Right ventricle myocardium superior (tissue), 1 donor: ENCODE measurements at regions not wholly inside any gene's neighbourhood (a gene's known extent, or its start where the extent isn't known, plus 50 kb on each side); places are given as distances from the start of the nearest gene placed in this dataset.
A peak's percentile ranks its signal among the peaks of the same experiment; 100 is the strongest.
"Not testable (repeated sequence)": the region's sequence is repeated elsewhere in the genome, so short reads cannot be mapped to it uniquely, and the experiment has no call there.

Experiments used
- ATAC-seq: fragments of 200-7000 bp; cut with Tn5 transposase; one replicate; pipeline ENCODE4 v1.9.1; 2020; ENCODE audit warnings: mild to moderate bottlenecking; ENCODE audit not compliant: poor library complexity
- DNase-seq: peaks from one replicate; pipeline ENCODE4 v3.0.0-alpha.2; 2020
- intact Hi-C: fragments of 100-400 bp; cut with DNase I; formaldehyde crosslinking; loops from one replicate; pipeline ENCODE4 v1.11.2; 2022
- donor health status: DM: no; HTN: yes; CAD: no; lungs with severe emphysema.

- ATAC-seq, DNase-seq, intact Hi-C loops: not testable (repeated sequence)
These were observed 104.3 kb downstream of the MTPN start for GRCh38 chr7:135872861-135873260.

- ATAC-seq (no peak), DNase-seq (no peak)
- intact Hi-C loops = no loop called here
These were observed 114.2 kb upstream of the FAM180A start for GRCh38 chr7:135862586-135863340.

GRCh38 chr7:135859538-135859937 lies 110.9 kb upstream of the FAM180A start:
- DNase-seq = no peak
- ATAC-seq = no peak
- intact Hi-C loops = no loop called here

GRCh38 chr7:135858851-135859250 lies 110.2 kb upstream of the FAM180A start:
- intact Hi-C loops = no loop called here
- ATAC-seq (no peak), DNase-seq (no peak)

GRCh38 chr7:135858379-135858778 lies 109.8 kb upstream of the FAM180A start:
- no peak for ATAC-seq
- no peak for DNase-seq
- intact Hi-C loops = no loop called here

- ATAC-seq (no peak), DNase-seq (no peak)
- intact Hi-C loops = no loop called here
These were observed 109.1 kb upstream of the FAM180A start for GRCh38 chr7:135857519-135858274.

- ATAC-seq (no peak), DNase-seq (no peak)
- intact Hi-C loops = no loop called here
These were observed 107.9 kb upstream of the FAM180A start for GRCh38 chr7:135856356-135857144.

GRCh38 chr7:135855846-135856245 lies 107.2 kb upstream of the FAM180A start:
- DNase-seq (no peak), ATAC-seq (no peak)
- intact Hi-C loops = no loop called here

- intact Hi-C loops = no loop called here
- ATAC-seq (no peak), DNase-seq (no peak)
These were observed 104.9 kb upstream of the FAM180A start for GRCh38 chr7:135853499-135853898.

- intact Hi-C loops = no loop called here
These were observed 104.4 kb upstream of the FAM180A start for GRCh38 chr7:135853008-135853407.

GRCh38 chr7:135847242-135847641 lies 98.6 kb upstream of the FAM180A start:
- DNase-seq = no peak
- intact Hi-C loops = no loop called here
- ATAC-seq = no peak

More at GRCh38 chr7:135853008-135853407, 104.4 kb upstream of the FAM180A start:
- ATAC-seq (no peak), DNase-seq (no peak)

- ATAC-seq (no peak), DNase-seq (no peak)
- intact Hi-C loops = no loop called here
These were observed 97.7 kb upstream of the FAM180A start for GRCh38 chr7:135846339-135846738.

GRCh38 chr7:135845415-135846075 lies 96.9 kb upstream of the FAM180A start:
- intact Hi-C loops = no loop called here
- ATAC-seq (no peak), DNase-seq (no peak)

GRCh38 chr7:135844903-135845302 lies 96.3 kb upstream of the FAM180A start:
- DNase-seq (no peak), ATAC-seq (no peak)
- intact Hi-C loops = no loop called here

- ATAC-seq (no peak), DNase-seq (no peak)
- intact Hi-C loops = no loop called here
These were observed 94.6 kb upstream of the FAM180A start for GRCh38 chr7:135843214-135843613.

GRCh38 chr7:135842446-135843179 lies 94.0 kb upstream of the FAM180A start:
- DNase-seq (no peak), ATAC-seq (no peak)
- intact Hi-C loops = no loop called here

- DNase-seq = no peak
- intact Hi-C loops = no loop called here
- ATAC-seq = no peak
These were observed 92.0 kb upstream of the FAM180A start for GRCh38 chr7:135840591-135840990.

- ATAC-seq = peak; percentile 65
- DNase-seq = no peak
- intact Hi-C loops = no loop called here
These were observed 89.1 kb upstream of the FAM180A start for GRCh38 chr7:135837675-135838074.
